ENCODE measurements at regions not wholly inside any gene's neighbourhood (a gene's known extent, or its start where the extent isn't known, plus 50 kb on each side); places are given as distances from the start of the nearest gene placed in this dataset.
"Not testable (repeated sequence)": the region's sequence is repeated elsewhere in the genome, so short reads cannot be mapped to it uniquely, and the experiment has no call there.

DNA sequence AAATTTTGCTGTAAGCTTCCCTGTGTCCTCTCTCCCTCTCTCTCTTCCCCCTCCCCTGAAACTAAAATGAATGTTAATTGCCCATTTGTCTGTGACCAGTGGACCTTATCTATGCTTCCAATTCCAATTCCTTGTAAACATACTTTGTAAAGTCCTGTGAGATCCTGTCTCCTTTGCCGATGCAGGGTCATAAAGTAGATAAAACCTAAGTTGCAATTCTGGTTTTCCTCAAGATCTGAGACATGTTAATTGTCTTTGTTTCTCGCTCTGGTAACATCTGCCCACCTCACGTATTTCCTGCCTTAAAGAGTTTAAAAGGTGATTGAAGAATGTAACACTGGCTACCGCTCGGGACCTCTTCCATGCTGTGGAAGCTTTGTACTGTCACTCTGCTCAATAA is 2503.4 kb downstream of the ARAP2 start:
- ATAC-seq; DNase-seq; intact Hi-C loops (cut with micrococcal nuclease): not testable (repeated sequence)

DNA sequence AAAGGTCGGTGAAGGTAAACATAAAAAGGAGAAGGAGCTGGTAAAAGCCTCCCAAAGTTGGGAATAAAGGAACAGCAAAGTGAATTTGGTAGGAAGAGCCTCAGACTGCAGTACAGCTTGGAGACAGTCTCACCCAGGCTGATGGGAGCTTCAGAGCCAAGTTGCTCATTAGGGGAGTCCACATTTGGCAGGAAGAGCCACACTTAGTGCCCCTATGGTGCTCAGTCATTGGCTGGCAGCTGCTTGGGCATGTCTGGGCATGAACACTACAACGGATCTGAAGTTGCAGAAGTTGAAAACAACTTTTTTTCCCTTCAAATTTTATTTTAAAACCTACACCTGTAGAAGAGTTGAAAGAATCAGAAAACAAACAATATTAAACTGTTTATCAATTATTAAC is 2497.3 kb downstream of the ARAP2 start:
- DNase-seq (no peak), ATAC-seq (no peak)
- intact Hi-C loops (cut with micrococcal nuclease): no loop called here

DNA sequence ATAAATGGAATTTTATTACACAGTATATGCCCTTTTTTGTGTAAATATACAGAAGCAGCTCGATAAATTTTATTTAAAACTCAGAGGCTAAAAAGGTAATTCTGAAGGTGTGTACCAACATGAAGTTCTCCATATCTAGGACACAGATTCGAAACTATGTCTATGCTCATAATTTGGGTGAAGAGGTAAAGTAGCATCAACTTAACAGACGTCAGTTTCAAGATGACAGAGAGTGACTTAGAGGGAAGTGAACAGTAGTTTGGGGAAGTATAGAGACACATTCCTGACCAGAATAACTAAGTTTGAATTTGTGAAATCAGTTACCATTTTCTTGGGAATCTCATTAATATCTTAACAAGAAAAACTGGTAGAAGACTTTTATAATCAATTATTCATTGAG is 2493.3 kb downstream of the ARAP2 start:
- intact Hi-C loops (cut with micrococcal nuclease): no loop called here

DNA sequence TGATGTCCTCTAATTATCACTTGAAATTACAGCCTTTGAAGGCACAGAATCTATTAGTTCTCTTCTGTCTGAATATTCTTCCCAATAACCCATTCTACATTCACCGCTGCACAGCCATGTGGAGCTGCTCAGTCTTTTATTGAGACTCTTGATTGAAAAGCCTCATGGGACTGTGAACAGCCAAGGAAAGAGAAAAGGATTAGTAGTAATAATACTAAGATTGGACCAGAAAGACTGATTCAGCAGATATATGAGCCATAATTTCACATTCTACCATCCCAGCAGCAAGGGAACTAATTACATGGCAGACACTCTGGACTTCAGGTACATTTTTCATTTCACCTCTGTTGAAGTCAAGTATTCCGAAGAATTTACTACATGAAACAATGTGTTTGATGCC is 2471.7 kb downstream of the ARAP2 start:
- ATAC-seq (no peak), DNase-seq (no peak)
- intact Hi-C loops (cut with micrococcal nuclease): no loop called here

More for the DNA sequence above, 2493.3 kb downstream of the ARAP2 start:
- no peak for DNase-seq
- ATAC-seq: no peak

DNA sequence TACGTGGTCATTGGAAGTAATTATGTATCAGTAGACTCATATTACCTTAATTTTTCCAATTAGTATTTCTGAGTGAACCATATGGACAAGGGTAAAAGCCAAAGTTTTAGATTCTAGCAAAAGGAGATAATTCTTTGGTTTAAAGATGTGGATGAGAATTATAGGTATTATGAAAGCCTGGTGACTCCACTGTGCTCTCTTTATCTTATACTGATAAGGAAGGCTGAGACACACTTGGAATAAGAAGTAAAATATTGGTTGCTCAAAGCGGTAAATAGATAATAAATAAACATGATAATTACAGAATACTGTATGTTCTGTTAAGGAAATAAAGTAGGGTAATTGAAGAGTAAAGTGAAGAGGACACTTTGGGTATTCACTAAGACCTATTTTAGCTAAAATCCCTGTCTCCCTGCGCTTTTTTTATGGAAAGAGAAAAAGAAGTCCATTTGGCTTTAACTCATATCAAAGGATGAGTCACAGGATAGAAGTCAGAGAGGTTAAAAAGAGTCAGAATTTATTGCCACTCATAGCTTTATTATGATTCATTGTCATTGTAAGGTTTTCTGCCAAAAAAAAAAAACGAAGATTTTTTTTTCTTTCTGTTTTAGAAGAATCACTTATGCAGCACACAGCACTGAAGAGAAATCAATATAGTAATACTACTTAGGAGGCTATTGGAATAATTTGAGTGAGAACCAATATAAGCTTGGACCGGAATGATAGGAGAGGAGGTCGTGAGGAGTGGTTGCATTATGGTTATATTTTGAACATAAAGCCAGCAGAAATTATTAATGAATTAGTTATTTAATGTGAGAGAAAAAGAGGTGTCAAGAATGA is 2463.1 kb downstream of the ARAP2 start:
- intact Hi-C loops (cut with micrococcal nuclease): no loop called here
- ATAC-seq (no peak), DNase-seq (no peak)

DNA sequence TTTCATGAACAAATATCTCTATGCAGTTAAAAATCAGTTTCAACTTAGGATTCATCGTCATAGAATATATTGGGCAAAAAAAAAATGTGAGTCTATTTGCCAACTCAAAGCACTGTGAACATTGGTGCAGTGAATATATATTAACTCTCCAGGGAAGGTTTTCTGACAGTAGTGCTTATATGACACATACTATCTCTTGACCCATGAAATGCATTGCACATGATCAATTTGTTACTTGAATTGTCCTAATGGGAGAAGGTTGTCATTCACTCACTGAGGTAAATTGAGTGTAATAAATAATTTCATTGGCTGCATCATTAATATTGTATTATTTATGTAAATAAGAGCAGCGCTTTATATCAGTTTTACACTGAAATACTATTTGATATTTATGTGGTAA is 2458.5 kb downstream of the ARAP2 start:
- intact Hi-C loops (cut with micrococcal nuclease): no loop called here
- no peak for DNase-seq
- ATAC-seq: no peak

DNA sequence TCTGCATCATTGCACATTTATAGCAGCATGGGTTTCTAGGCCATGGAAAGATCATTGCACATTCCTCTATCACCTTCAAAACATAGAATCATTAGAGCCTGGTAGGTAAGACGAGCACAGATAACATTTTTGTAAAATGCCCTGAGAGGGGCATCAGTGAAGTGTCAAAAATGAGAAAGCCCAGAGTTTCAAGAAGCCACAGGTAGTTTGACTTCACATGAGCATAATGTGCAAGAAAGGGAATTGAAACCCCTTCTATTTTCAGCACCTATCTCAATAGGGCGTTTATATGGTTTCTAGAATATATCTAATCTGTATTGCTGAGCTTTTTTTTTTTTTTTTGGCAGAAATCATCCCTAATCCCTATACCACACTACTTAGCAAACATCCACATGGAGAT is 2441.7 kb downstream of the ARAP2 start:
- DNase-seq (no peak), ATAC-seq (no peak)
- intact Hi-C loops (cut with micrococcal nuclease): no loop called here

DNA sequence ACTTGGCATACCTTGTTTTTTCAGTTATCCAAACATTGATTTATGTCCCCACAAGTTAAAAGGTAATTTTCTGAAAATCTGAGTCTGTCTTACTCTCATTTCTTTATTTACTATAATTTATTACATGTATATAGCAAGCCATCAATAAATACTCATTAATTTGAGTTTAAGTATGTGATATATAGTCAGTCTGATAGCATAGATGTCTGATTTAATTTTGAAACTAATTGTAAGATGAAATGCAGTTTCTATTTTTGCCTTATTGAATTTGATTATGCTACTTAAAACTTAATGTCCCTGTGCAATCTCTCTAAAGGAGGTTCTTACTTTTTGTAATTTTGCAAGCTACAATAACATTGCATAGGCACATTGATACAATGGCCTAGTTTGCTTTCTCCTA is 2418.6 kb downstream of the ARAP2 start:
- intact Hi-C loops (cut with micrococcal nuclease): no loop called here
- no peak for ATAC-seq
- no peak for DNase-seq

DNA sequence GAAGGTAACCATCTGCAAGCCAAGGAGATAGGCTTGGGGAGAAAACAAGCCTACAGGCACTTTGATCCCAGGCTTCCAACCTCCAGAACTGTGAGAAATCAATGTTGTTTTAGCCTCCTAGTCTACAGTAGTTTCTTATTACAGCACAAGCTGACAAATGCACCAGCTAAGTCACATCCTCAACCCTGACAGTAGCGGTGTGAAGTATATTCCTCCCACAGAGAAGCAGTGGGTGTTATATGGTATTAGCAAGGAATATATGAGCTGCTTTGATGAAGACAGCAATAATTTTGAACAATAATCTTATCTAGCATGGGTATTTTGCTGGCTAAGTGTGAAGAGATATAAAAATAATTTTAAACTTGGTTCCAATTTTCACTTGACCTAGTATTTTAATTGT is 2415.0 kb downstream of the ARAP2 start:
- ATAC-seq; intact Hi-C loops (cut with micrococcal nuclease); DNase-seq: not testable (repeated sequence)

DNA sequence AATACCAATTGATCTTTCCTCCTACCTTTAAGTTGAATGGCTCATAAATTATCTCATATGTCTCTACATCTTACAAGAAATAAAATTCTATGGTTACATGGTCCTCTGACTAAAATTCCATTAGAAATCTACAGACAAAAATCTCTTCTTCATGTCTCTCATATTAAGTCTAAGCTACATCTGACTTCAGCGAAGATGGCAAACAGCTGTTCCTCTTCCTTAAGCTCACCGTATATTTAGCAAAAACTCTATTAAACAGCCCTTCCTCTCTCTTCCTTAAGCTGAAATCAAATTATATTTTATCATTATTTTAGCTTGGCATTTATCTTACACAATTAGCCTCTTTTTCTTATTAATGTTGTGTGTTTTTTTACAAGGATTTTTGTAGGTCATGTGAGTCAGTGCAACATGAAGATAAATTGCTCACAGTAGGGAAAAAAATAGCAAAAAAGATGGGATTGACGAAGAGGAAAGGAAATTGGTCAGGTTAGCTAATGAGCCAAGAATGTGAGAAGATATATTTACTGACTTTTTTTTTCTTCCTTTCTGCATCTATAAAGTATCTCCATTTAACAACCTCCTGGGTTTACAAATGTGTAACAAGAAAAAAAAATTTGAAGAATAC is 2412.8 kb downstream of the ARAP2 start:
- no peak for ATAC-seq
- DNase-seq: no peak
- intact Hi-C loops (cut with micrococcal nuclease): no loop called here

DNA sequence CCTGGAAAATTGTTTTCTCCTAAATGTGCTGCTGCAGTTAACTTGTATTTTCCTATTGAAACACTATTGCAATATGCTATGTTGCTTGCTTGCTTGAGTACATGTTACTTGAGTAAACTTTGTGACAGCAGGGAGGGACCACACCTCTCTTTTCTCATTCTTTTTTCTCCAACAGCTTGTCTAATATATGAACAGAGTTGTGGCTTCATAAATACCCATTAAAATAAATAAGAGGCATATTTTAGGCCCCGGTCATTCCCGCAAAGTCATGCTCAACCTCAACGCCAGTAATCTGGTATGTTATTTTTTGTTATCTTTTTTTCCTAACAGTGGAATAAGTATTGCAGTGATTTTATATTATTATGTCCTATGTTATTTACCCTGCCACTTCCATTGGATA is 2408.6 kb downstream of the ARAP2 start:
- DNase-seq; intact Hi-C loops (cut with micrococcal nuclease); ATAC-seq: not testable (repeated sequence)

DNA sequence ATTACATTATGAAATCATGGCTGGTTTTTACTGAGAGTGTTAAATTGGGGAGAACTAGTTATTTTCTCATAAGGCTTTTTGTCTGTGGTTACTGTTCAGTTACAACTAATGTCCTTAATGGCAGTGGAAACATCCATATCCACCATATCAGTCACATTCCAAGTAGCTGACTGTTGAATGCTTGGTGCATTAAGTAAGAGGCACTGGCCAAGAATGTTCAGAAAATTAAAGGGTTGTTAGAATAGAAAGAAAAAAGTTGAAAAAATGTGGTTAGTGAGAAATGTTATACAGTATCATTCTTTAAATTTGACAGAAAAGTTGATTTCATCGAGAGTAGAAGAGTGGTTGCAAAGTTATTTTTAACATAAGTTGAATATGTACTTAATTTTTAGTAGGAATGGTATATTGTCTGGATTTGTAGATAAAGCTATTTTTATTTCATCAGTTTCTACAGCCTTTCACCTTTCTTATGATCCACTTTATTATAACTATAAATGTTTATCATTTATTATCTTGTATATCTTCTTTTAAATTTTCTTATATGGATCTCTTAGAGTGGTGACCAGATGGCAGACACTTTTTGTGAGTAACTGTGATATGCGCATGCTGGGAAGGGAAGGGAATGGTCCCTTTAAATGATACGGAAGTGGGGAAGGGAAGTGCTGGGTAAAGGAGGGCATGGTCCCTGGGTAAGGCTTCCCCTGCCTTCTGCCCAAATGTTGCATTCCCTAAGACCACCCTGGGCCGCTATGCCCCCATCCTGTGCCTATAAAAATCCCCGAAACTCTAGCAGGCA is 2407.1 kb downstream of the ARAP2 start:
- DNase-seq: no peak
- intact Hi-C loops (cut with micrococcal nuclease): no loop called here
- no peak for ATAC-seq

DNA sequence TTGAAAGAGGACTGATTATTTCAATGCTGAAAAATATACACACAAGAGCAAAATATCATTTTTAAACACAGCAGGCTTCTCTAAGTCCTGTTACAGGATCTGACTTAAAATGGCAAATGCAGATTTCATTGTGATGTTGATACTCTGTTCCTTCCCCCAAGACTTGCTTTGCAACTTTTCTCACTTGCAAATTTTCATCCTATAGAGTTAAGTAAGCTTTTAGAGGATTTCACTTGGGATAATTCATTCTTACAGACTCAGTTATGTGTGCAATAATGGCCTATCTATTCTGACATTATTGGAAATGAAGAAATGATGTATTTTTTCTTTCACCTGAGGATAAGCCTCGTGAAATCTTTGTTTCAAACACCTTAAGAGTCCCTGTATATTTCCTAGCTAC is 2403.2 kb downstream of the ARAP2 start:
- intact Hi-C loops (cut with micrococcal nuclease): no loop called here
- ATAC-seq: no peak
- DNase-seq: no peak

DNA sequence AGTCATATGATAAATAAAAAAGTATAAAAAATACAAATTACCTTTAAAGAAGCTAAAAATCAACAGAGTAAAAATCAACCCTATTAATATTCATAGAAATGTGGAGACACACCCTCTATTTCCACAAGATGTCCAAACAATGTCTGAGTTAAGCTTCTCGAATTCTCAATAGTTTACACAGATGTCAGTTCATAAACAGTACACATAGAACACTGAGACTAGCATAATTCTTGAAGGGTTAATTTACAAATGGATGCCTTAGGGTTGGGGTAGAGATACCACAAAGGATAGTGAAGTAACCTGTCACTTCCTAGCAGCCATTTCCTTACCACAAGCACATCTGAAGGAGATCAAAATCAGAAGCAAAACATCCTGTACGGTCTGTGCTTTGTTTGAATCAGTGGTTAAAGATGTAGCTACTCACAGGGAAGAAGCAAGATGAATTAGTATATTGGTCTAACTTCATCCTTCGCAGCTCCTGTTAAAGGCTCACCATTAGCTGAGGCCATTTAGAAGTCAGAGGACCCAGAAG is 2393.9 kb downstream of the ARAP2 start:
- ATAC-seq (no peak), DNase-seq (no peak)
- intact Hi-C loops (cut with micrococcal nuclease): no loop called here

DNA sequence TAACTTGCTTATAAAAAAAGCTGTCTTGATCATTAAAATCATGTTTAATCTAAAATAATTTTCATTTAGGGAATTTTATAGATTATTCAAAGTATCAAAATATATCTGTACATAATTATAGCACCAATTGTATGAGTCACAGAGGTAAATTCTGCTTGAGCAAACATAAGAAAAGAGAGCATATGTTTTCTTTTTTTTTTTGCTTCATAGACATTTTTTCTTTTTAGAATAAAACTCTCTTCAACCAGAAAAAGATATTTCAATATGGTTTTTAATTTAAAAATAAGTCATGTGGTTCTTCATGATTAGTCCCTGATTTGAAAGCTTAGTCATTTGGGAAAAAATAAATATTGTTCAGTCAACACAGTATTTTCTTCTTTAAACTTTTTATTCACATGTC is 2390.6 kb downstream of the ARAP2 start:
- DNase-seq; intact Hi-C loops (cut with micrococcal nuclease): not testable (repeated sequence)

DNA sequence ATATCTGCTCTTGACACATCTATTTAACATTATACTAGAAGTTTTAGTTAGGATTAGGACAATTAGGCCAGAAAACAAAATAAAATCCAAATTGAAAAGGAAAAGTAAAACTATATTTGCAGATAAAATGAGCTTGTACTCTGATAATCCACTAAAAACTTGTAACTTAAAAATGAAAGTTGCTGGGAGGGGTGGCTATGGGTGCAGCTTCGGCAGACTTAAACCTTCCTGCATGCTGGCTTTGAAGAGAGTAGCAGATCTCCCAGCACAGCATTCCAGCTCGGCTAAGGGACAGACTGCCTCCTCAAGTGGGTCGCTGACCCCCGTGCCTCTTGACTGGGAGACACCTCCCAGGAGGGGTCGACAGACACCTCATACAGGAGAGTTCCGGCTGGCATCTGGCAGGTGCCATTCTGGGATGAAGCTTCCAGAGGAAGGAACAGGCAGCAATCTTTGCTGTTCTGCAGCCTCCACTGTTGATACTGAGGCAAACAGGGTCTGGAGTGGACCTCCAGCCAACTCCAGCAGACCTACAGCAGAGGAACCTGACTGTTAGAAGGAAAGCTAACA is 2379.9 kb downstream of the ARAP2 start:
- no peak for ATAC-seq
- intact Hi-C loops (cut with micrococcal nuclease): no loop called here
- no peak for DNase-seq

More for the DNA sequence above, 2390.6 kb downstream of the ARAP2 start:
- ATAC-seq: not testable (repeated sequence)

DNA sequence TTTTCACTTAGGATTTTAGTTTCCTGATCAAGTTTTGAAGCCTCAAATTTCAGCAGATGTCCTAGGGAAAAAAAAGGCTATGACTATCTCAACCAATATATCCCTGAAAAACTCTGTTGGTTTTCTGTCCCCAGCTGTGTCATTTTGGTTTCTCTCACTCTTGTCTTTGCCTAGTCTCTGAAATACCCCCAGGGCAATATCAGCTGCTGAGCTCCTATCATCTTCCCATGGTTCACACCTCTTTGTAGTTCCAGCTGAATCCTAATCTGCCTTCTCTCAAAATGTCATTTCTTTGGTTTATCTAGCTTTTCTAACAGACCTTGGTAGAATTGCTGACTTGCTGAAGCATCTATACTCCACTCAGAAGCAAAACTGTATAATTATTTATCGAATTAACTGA is 2370.5 kb downstream of the ARAP2 start:
- no peak for DNase-seq
- intact Hi-C loops (cut with micrococcal nuclease): no loop called here
- ATAC-seq: no peak

DNA sequence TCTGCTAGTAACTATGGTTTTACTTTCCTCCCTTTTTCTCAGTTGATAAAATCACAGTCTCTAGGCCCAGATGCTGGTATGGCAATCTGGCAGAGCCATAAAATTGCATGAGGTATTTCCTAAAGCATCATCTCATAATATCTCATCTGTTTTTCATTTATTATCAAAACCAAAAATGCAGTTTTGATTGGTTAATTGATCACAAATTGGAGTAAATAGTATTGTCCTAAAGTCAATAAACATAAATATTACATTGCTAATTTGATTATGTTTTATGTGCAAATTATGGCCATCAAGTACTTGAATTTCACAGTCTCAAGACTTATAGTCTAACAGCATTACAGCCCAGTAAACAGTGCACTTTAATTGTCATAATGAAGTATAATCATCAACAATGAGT is 2365.6 kb downstream of the ARAP2 start:
- no peak for DNase-seq
- ATAC-seq: no peak
- intact Hi-C loops (cut with micrococcal nuclease): no loop called here

DNA sequence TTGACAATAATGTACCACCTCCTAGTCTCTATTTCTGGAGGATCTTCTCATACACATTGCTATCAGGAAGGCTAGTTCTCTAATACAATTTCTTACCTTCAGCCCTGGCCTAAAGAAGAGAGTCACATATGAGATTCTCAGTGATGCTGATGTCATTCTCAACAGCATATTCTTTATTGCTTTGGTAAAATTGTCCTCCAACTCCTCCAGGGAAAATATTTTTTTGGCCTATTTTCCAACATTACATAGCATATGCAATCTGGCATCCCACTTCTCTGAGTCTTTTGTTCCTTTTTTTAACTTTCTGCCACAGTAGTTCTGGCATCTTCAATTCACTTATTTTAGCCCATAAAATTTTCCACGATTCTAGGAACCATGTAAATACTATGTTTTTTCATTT is 2363.1 kb downstream of the ARAP2 start:
- DNase-seq: no peak
- intact Hi-C loops (cut with micrococcal nuclease): no loop called here
- no peak for ATAC-seq

All from left ventricle myocardium superior (tissue), 1 donor.